ENCODE measurements at regions not wholly inside any gene's neighbourhood (a gene's known extent, or its start where the extent isn't known, plus 50 kb on each side); places are given as distances from the start of the nearest gene placed in this dataset.

DNA sequence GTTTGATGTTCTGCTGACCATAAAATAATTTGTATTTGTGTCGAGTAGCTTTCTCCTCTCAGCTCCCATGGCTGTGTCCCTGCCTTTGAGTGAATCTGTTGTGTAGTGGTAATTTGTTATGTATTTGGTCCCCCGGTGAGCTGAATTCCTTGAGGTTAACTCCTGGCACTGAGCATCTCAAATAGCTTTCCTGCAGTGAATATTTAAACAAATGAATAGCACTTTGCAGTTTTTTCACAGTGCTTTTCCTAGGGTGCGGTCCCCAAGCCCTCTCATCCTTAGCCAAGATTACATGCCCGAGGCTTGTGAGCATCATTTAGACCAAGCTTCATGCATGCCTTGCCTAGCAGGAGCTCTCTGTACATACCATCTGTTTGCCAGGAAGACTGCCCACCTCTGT, 74.2 kb downstream of the CLDN34 start:
- Mint-ChIP-seq H3K36me3 (peaks cover under 1% of the 10 kb centered on the region), H3K27me3 (no peaks in the 10 kb centered on the region), H3K4me1 (peaks cover 7% of the 10 kb centered on the region), H3K27ac (no peak overlapping the region), H3K9me3 (no peaks in the 10 kb centered on the region), H3K4me3 (no peak overlapping the region)

DNA sequence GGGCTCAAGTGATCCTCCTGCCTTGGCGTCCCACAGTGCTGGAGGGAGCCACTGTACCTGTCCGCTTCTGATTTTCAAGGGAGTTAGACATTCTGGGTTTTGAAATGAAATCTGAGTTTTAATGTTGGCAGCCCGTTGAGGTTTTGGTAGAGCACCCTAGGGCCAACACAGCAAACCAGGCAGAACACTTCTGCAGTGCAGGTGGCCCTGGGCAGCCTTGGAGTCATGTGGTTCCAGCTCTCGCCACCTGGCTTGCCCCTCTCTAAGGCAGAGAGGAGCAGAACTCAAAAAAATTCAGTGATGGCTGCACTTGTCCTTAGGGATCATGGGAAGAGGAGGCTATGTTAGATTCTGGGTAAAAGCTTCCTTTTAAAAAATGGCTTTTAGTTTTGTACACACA, 74.9 kb downstream of the CLDN34 start:
- Mint-ChIP-seq H3K4me3 (no peak overlapping the region), H3K27ac (no peak overlapping the region), H3K27me3 (no peaks in the 10 kb centered on the region), H3K36me3 (no peaks in the 10 kb centered on the region), H3K9me3 (no peaks in the 10 kb centered on the region), H3K4me1 (peaks cover 7% of the 10 kb centered on the region)

DNA sequence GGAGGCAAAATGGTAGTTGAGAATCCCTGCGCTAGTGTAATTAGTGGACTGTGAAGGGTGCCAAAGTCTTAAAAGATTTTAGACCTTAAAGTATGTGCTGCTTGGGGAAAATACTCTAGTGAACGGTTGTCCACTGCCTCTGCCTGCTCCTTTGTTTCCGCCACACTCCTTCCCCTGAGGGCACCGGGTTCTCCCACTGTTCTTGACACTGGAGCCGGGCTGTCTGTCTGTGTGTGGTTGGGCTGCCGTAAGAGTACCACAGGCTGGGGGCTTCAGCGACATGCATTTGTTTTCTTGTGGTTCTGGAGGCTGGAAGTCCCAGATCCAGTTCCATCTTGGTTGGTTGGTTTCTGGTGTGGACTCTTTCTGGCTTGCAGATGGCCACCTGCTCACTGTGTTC, 76.2 kb downstream of the CLDN34 start:
- Mint-ChIP-seq H3K9me3 (no peaks in the 10 kb centered on the region), H3K4me1 (peaks cover 7% of the 10 kb centered on the region), H3K27ac (no peak overlapping the region), H3K4me3 (no peak overlapping the region), H3K36me3 (no peaks in the 10 kb centered on the region), H3K27me3 (no peaks in the 10 kb centered on the region)

DNA sequence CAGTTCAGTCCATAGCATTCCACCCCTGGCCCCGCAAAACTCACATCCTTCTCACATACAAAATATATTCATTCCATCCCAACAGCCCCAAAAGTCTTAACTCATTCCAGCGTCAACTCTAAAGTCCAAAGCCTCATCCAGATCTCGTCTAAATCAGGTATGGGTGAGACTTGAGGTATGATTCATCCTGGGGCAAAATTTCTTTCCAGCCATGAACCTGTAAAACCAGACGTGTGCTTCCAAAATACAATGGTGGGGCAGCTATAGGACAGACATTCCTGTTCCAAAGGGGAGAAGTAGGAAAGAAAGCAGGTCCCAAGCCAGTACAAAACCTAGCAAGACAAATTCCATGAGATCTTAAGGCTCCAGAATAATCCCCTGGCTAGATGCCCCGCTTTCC, 76.9 kb downstream of the CLDN34 start:
- Mint-ChIP-seq H3K27me3 (no peaks in the 10 kb centered on the region), H3K4me3 (no peak overlapping the region), H3K4me1 (peaks cover 7% of the 10 kb centered on the region), H3K27ac (no peak overlapping the region), H3K9me3 (no peaks in the 10 kb centered on the region), H3K36me3 (no peaks in the 10 kb centered on the region)

DNA sequence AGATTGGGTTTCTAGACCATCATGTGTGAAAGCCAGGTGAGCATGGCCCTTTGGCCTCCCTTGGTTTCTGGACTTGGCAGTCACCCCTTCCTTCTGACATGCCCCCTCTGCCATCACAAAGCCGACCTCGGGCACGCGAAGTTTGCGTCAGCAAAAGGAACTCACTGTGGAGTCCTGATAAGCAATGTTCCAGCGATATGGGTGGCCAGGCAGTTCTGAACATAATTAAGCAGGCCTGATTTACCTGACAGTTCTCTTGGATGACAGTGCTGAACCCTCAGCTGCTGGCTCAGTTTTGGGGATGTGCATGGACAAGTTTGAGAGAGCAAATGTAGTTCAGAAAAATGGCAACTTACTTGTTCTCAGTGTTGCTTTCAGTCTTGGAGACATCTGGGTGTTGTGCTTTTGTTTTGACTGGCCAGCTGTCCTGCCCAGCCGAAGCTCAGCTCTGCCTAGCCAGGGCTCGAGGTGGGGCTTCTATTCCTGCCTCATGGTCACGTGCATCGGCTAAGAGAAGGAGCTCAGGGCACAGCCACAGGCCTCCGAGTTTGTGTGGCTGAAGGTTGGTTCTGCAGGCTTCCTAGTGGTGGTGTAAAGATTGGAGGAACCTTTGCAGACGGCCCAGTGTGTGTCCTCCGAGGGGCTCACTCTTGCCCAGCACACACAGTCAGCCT, 78.3 kb downstream of the CLDN34 start:
- no peak overlapping the region for H3K4me3 Mint-ChIP-seq
- no peaks in the 10 kb centered on the region for H3K27me3 Mint-ChIP-seq
- H3K4me1 Mint-ChIP-seq = no peaks in the 10 kb centered on the region
- no peaks in the 10 kb centered on the region for H3K9me3 Mint-ChIP-seq
- H3K36me3 Mint-ChIP-seq = no peaks in the 10 kb centered on the region
- H3K27ac Mint-ChIP-seq = no peak overlapping the region

DNA sequence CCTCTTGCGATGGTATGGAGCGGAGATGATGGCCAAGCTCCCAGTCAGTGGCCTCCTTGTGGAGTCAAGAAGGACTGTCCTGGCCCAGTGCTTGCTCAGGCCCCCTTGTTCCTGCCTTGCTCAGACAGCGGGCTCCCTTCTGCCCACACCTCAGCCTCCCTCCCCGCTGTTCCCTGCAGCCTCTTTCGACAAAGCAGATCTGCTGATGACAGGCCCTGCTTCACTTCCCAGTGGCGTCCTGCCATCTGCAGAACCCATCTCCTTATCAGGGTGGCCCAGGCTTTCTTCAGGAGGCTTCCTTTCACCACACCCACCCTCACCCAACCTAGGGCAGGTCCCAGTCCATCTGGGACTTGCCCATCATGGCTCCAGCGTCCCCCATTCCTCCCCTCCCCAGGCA, 80.0 kb downstream of the CLDN34 start:
- Mint-ChIP-seq H3K4me1 (no peaks in the 10 kb centered on the region), H3K27me3 (no peaks in the 10 kb centered on the region), H3K4me3 (no peak overlapping the region), H3K27ac (no peak overlapping the region), H3K36me3 (no peaks in the 10 kb centered on the region), H3K9me3 (no peaks in the 10 kb centered on the region)

DNA sequence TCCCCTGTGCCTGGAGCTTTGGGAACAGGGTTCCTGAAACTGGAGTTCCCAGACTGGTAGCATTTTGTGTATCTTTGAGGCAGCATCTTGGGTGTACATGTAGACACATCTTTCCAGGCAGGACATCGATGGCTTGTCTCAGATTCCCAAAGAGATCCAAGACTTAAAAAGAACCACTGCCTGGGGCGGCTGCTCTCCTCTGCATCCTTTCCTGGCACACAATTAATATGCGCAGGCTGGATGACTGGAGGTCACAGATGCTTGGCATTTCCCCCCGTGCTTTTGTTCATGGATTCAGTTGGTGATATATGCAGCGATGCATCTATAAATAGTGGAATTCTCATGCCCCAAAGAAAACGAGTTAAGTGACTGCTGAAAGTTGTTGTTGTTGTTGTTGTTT, 80.5 kb downstream of the CLDN34 start:
- Mint-ChIP-seq H3K4me1 (no peaks in the 10 kb centered on the region), H3K27me3 (no peaks in the 10 kb centered on the region), H3K4me3 (no peak overlapping the region), H3K9me3 (no peaks in the 10 kb centered on the region), H3K36me3 (no peaks in the 10 kb centered on the region), H3K27ac (no peak overlapping the region)

DNA sequence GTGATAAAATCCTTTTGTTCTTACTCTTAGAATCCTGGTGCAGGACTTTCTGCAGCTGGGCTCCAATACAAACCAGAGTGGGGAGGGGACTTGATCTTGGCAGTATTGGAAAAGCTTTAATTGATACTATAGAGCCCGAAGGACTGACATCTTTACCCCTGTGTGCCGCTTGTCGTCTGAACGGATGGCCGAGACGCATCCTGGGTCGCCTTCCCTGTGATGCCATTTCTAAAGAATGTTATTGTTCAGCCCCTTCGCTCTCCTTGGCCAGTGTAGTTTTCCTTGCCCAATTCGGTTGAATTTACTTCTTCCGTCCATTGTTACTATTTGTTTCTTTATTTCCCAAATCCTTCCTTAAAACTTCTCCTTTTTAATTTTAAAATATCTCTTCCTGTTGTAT, 80.9 kb downstream of the CLDN34 start:
- Mint-ChIP-seq H3K27me3 (no peaks in the 10 kb centered on the region), H3K27ac (no peak overlapping the region), H3K4me3 (no peak overlapping the region), H3K36me3 (no peaks in the 10 kb centered on the region), H3K9me3 (no peaks in the 10 kb centered on the region), H3K4me1 (no peaks in the 10 kb centered on the region)

DNA sequence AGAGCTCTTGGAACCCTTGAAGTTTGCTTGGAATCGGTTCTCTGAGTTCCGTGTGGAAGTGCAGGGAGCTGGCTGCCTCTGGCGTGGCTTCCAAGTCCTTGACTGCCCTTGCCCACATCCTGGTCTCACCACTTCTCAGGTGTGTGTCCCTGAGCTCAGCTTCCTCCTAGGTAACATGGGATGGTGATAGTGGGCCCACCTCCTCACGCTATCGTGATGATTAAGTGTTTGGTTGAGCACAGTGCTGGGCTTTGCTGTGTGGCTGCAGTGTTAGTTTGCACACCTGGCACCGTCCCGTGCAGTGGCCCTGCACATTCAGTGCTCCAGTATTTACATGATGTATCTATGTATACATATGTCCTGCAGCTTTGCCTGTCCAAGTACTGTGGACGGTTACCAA, 81.5 kb downstream of the CLDN34 start:
- H3K27me3 Mint-ChIP-seq = no peaks in the 10 kb centered on the region
- no peak overlapping the region for H3K4me3 Mint-ChIP-seq
- no peaks in the 10 kb centered on the region for H3K36me3 Mint-ChIP-seq
- no peaks in the 10 kb centered on the region for H3K4me1 Mint-ChIP-seq
- no peaks in the 10 kb centered on the region for H3K9me3 Mint-ChIP-seq
- no peak overlapping the region for H3K27ac Mint-ChIP-seq

DNA sequence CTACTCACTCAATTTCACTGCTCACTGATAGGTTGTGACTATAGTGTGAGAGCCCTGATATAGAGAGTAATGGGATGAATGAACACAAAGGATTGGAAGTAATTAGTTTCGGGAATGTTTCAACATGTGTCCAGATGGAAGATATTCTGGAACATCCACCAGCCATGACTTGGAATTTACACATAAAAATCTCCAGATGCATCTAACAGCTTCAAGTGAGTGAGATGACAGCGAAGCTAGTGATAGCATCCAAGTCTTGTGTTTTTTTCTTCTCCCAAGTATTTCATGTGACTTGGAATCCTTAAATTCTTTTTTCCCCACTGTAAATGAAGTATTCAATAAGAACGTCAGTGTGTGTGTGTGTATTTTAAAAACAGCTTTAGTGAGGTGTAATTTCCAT, 82.1 kb downstream of the CLDN34 start:
- no peak overlapping the region for H3K27ac Mint-ChIP-seq
- H3K27me3 Mint-ChIP-seq = no peaks in the 10 kb centered on the region
- no peak overlapping the region for H3K4me3 Mint-ChIP-seq
- H3K36me3 Mint-ChIP-seq = no peaks in the 10 kb centered on the region
- H3K9me3 Mint-ChIP-seq = no peaks in the 10 kb centered on the region
- no peaks in the 10 kb centered on the region for H3K4me1 Mint-ChIP-seq

DNA sequence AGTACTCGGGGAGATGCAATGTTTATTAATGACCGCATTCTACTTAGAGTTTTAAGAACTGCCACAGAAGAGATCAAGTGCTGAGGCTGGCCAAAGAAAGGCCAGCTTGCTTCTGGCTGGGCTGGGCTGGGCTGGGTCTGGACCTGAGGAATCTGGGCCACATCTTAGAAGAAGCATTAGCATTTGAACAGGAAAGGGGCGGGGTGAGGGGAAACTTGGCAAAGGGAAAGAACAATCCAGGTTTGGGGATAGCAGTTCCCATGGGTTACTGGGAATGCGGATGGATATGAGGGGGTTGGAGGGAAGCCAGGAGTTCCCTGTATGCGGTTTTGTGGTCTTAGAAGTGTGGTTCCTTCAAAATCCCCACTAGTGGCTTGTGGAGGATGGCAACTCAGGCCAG, 83.3 kb downstream of the CLDN34 start:
- no peak overlapping the region for H3K27ac Mint-ChIP-seq
- H3K4me3 Mint-ChIP-seq = no peak overlapping the region
- no peaks in the 10 kb centered on the region for H3K27me3 Mint-ChIP-seq
- H3K9me3 Mint-ChIP-seq = no peaks in the 10 kb centered on the region
- no peaks in the 10 kb centered on the region for H3K4me1 Mint-ChIP-seq
- peaks cover 2% of the 10 kb centered on the region for H3K36me3 Mint-ChIP-seq

DNA sequence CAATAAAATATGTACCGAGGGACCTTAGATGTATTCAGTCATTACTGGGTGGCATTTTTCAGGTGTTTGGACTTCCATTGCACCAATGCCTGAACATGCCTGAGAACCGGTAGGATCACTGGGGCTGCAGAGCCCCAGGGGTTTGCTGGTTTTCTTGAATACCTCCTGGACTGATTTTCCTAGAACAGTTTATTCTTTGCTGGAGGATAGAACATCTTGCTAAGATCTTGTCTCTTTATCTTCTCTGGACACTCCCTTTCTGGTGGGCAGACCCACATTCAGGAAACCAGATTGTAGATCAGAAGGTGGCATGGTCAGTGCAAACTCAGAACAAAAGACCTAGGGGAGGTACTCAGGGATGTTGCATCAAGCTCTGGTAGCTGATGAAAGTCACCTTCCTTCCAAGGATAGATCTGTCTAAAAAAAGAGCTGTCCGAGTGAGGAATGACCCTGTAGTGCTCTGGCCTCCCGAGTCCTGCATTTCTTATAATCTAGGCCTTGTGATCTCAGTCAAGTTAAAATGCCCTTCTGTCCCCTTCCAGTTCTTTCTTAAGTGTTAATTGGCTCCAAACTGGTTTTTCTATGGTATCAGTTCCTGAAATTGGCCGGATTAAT, 84.8 kb downstream of the CLDN34 start:
- Mint-ChIP-seq H3K27ac (no peak overlapping the region), H3K9me3 (no peaks in the 10 kb centered on the region), H3K27me3 (no peaks in the 10 kb centered on the region), H3K4me1 (no peaks in the 10 kb centered on the region), H3K36me3 (peaks cover 2% of the 10 kb centered on the region), H3K4me3 (no peak overlapping the region)

DNA sequence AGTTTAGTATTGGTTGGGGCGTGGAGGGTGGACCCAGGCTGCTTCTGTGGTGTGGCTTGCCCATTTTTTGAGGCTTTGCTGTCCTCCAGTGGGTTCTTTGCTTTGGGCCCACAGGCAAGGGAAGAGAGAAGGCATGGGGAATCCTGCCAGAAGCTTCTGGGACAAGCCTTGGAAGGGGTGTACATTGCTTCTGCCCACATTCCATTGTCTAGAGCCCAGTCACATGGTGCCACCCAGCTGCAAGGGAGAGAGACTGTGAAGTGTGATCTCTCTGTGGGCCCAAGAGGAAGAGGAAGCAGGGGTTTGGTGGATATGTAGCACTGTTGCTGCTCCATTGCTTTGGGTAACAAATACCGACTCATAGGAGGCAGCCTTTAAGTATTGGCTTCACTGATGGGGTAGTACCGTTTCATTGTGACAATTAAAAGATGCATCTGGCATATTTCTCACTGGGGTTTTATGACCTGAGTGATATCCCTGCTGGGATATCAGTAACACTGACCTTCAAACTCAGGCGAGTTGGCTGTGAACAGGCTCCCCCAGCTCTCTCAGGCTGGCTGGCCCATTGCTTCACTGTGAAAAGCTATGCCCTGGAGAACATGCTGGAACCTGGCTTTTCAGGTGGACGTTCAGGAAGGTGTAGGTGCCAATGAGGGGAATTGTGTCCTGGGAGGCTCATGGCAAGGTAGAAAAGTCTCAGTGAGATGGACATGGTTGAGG, 85.9 kb downstream of the CLDN34 start:
- Mint-ChIP-seq H3K9me3 (no peaks in the 10 kb centered on the region), H3K27me3 (no peaks in the 10 kb centered on the region), H3K27ac (no peak overlapping the region), H3K4me1 (peaks cover 3% of the 10 kb centered on the region), H3K36me3 (peaks cover 2% of the 10 kb centered on the region), H3K4me3 (no peak overlapping the region)

DNA sequence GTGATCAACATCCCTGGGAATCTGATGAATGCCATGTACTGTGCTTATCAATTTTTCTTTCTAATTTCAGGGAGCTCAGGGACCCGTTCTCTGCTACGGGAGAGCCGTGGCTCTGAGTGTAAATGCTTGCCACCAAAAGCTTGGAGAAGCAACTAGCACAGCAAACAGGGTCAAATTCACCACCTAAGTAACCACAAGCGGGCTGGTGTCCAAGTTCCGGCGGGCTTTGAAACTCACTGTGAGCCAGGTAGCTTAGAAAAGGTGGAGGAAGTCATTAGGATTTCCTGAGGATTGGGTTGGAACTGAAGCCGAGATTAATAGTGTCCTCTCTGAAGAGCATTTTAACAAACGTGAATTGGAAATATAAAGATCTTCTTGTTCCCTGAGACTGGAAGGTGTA, 87.2 kb downstream of the CLDN34 start:
- Mint-ChIP-seq H3K9me3 (no peaks in the 10 kb centered on the region), H3K36me3 (peaks cover 2% of the 10 kb centered on the region), H3K27me3 (no peaks in the 10 kb centered on the region), H3K27ac (no peak overlapping the region), H3K4me3 (no peak overlapping the region), H3K4me1 (peaks cover 9% of the 10 kb centered on the region)

DNA sequence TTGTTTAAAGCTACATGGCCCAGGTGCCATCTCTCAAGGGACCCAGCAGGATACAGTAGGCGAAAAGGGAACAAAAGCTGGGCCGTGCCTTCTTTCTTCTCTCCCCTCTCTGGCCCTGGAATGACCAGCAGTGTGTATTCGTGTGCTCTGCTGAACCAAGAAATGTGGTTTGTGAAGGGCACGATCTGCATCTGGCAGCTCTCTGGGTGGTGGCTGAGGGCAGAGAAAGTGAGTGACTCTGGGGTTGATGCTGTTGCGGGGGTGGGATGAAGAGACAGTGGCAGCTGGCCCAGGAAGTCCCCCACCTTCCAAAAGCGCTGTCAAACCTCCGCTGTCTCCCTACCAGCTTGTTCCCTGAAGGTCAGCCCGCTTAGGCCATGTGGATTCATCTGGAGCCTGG, 88.3 kb downstream of the CLDN34 start:
- H3K4me1 Mint-ChIP-seq = peaks cover 9% of the 10 kb centered on the region
- H3K27ac Mint-ChIP-seq = no peak overlapping the region
- no peak overlapping the region for H3K4me3 Mint-ChIP-seq
- H3K9me3 Mint-ChIP-seq = no peaks in the 10 kb centered on the region
- H3K36me3 Mint-ChIP-seq = peaks cover 2% of the 10 kb centered on the region
- no peaks in the 10 kb centered on the region for H3K27me3 Mint-ChIP-seq

DNA sequence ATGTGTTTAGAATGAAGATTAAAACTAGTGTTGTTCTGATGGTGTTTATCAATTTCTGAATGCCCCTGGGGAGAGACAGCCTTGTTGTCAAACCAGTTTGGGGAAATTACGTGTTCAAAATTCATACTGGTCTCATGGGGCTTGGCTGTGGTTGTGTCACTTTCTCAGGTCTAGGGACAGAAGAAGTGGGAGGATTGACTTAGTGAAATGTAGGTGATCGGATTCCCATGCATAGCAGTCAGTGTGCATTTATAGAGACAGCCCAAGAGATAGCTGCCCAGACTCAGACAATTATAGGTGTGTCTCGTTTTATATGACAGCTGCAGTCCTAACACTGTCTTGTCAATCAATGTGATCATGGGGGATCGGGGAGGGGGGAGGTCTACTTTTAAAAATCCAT, 94.4 kb upstream of the CLCN4 start:
- Mint-ChIP-seq H3K36me3 (peaks cover 9% of the 10 kb centered on the region), H3K4me1 (peaks cover 8% of the 10 kb centered on the region), H3K27ac (no peak overlapping the region), H3K4me3 (no peak overlapping the region), H3K27me3 (no peaks in the 10 kb centered on the region), H3K9me3 (no peaks in the 10 kb centered on the region)
